ENCODE measurements at regions not wholly inside any gene's neighbourhood (a gene's known extent, or its start where the extent isn't known, plus 50 kb on each side); places are given as distances from the start of the nearest gene placed in this dataset.
A peak's percentile ranks its signal among the peaks of the same experiment; 100 is the strongest.
"Not testable (repeated sequence)": the region's sequence is repeated elsewhere in the genome, so short reads cannot be mapped to it uniquely, and the experiment has no call there.

GRCh38 chr5:53219610-53220009, 110.1 kb upstream of the MOCS2 start:
- DNase-seq = no peak

GRCh38 chr5:53233645-53234405, 124.3 kb upstream of the MOCS2 start:
- DNase-seq = no peak

DNA sequence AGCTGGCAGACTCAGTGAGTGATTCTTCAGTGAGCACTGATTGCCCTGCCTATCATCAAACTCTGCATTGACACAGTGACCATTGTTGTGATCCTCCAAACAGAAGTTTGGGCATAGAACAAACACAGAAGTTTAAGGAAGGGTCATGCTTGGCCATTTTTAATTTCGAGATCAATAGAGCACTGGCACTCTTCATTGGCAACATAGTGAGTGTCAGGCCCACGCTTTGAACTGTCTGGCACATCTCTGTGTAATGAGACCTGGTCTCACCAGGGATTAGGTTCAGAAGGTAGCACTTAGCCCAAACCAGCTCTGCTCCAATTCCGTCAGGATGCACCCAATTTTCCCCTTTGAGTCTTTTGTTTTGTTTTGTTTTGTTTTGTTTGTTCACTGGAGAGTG, 127.1 kb upstream of the MOCS2 start:
- DNase-seq = no peak

GRCh38 chr5:53237876-53238275, 128.3 kb upstream of the MOCS2 start:
- no peak for DNase-seq

GRCh38 chr5:53239301-53239990, 129.9 kb upstream of the MOCS2 start:
- no peak for DNase-seq

GRCh38 chr5:53240661-53241060, 131.1 kb upstream of the MOCS2 start:
- no peak for DNase-seq

- no peak for DNase-seq
Observed at GRCh38 chr5:53241572-53241971, 132.0 kb upstream of the MOCS2 start.

DNA sequence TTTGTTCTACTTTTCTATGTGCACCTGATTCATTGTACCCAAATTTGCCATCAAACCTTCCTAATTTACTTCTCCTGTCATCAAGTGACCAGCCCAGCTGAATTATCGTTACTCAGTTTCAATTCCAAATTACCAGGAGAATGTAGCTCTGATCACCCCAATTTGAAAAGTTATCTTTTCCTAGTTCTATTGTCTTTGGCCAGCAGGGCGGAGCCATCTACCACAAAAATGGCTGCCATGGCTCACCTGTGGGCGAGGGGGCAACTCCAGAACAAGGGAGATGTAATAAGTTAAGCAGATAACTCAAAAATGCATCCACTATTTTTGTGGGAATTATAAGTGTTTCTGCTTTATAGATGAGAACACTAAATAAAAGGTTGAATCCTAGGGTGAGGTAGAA, 133.8 kb upstream of the MOCS2 start:
- peak; percentile 7 for DNase-seq

- DNase-seq = no peak
Observed at GRCh38 chr5:53246042-53246836, 136.7 kb upstream of the MOCS2 start.

DNA sequence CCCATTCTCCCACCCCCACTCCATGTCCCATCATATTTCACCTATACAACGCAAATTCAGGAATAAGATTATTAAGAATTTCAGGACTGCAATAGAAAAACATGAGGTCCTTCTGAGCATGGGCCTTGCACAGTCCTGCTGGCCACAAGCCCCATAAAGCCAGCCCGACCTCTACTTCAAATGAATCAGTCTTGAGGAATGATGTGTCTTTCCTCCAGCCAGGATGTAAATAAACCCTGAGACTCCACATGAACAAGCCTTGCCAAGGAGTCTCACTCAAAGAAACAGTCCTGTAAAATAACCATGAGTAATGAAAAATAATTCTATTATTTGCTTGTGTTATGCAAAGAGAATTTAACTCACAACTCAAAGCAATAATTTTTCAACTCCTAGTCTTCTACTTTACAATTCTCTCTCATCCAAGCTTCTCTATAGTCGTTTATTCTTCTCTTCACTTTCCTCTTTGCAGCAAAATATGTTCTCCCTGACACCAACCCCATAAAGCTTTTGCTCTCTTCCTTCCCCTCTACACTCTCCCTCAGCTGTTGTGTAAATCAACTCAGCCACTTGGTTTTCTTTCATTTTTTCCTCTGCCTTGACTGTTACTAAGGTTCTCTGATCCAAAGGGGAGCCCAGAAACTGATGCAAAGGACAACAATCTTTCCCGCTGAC, 140.1 kb upstream of the MOCS2 start:
- no peak for DNase-seq

DNA sequence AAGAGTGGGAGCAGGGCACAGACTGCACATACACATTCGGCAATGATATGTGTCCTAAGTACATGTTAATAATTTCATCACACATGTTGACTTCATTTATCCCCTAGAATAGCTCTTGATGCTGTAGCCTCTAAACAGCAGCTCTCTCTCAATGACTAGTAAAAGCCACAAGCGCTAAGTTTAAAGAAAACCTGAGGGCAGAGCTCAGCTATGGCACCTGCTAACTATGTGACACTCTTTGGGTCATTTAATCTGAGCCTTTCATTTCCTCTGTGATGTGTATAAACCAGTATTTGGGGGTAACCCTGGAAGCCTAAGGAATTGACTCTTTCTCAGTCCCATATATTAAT, 140.6 kb upstream of the MOCS2 start:
- DNase-seq = no peak

DNA sequence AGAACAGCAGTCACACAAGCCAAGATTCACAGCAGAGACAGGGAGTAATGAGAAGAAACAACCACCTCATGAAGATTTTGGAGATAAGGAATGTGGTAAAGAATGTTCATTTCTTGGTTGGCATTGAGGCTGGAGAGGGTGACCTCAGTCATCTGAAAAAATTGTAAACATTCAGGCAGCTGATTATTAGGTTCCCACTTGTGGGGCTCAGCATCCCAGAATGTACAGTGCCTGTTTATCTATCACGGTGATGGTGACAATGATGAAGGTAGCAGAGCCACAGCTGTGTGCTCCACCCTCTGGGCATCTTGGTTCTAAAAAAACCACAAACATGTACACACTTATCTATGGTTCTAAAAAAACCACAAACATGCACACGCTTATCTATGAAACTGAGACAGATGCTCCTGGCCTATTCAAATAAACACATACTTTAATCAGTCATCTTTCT, 143.9 kb upstream of the MOCS2 start:
- DNase-seq = no peak

DNA sequence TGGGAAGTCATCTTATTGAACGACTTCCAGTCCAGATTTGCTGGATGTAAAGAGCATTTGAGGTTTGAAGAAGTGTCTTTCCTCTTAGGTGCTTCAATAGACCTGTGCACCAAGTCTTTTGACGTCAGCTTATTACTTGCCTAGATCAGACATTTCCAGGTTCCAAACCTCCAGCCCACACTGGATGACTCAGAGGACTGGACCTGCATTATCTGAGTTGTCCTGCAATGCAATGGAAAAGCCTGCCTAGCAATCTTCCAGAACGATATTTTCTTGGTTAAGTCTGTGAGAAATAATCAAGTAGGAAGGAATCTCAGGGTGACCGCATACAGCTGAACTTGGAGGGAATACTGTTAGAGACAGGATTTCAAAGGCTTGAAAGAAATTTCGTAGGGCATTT, 147.2 kb upstream of the MOCS2 start:
- DNase-seq = no peak

- no peak for DNase-seq
Observed at GRCh38 chr5:53257806-53258373, 148.3 kb upstream of the MOCS2 start.

DNA sequence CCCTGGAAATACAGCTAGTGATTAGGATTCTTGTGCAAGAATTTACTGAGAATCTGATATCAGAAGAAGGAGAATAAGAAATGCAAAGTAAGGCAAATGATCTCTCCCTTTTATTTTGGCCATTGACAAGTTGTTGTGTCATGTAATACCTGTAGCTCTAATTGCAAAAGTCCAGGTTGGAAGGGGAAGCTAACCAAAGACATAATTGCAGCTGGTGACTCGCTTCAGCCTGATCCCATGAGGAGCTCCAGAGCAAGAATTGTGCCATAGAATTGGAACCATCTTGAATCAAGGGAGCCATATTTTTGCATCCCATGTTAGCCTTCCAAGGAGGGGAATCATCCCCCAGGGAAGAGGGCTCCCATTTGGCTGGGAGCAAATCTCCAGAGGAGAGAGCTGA, 149.6 kb upstream of the MOCS2 start:
- DNase-seq = no peak

DNA sequence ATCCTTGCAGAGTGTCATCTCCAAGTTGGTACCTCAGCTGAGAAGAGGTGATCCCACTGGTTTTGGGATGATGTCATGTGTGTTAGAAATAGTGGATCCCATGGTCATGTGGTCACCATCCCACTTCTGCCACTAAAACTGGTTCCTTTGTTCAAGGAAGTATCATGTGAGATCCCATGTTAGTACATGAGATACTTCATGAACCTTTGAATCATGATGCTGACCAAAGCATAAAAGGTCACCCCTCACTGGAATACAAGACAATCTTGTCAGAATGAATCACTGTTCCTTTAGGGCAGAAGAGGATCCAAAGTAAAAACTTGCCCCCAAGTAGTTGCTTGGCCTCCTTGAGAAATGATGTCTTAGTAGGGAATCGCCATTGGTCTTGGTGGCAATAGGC, 150.9 kb upstream of the MOCS2 start:
- no peak for DNase-seq

DNA sequence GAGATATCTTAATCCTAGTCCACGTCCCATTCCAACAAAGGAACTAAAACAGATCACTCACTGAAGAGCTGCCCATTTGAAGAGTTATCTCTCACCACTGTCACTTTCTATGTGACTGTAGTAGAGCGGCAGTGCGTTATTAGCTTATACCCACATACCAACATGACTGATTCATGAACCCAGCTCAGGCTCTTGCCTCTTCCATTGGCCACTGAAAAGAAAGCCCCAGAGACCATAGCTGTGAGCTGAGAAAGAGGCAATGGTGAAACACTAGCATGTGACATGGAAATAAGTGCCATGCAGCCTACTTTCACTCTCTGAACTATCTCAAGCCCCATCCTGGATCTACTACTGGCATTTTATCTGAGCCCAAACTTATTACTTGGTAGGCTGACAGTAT, 151.7 kb upstream of the MOCS2 start:
- no peak for DNase-seq

- peak; percentile 14 for DNase-seq
Observed at GRCh38 chr5:53262348-53262970, 152.9 kb upstream of the MOCS2 start.

DNA sequence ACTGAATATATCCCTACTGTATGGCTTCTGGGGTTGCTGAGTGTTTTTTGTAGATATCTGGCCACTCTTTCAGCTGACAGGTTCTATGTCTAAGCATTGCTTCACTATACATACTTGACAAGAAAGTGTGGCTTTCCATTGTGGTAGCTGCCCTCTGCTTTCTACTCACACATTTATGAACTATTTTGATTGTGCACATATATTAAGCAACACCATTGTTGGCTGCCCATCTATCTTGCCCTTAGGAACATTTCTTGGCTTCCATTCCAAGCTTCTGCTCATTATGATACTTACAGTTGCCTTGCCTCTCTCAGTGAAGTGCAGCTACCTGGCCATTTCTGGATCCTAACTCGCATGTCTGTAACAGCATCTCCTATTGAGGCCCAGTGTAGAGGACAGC, 153.6 kb upstream of the MOCS2 start:
- DNase-seq = no peak

DNA sequence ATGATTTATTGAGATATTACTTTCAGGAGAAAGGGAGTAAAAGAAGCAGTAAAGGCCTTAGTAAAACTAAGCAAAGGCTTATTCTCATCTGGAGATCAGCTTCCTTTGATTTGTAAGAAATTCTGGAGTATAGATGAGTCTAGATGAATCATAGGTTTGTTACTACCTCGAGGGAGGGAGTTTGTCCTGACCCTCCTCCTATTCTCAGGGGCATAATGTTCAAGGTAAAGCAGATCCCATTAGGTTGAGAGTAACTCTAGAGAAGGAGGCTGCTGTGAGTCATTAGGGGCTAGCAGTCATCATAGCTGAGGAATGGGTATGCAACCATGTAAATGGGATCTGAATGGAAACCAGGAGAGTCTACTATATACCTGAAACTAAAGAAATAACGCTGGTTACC, 155.5 kb upstream of the MOCS2 start:
- DNase-seq = no peak

GRCh38 chr5:53268241-53268640, 158.7 kb upstream of the MOCS2 start:
- DNase-seq = not testable (repeated sequence)

- DNase-seq = no peak
Observed at GRCh38 chr5:53275666-53276065, 166.1 kb upstream of the MOCS2 start.

DNA sequence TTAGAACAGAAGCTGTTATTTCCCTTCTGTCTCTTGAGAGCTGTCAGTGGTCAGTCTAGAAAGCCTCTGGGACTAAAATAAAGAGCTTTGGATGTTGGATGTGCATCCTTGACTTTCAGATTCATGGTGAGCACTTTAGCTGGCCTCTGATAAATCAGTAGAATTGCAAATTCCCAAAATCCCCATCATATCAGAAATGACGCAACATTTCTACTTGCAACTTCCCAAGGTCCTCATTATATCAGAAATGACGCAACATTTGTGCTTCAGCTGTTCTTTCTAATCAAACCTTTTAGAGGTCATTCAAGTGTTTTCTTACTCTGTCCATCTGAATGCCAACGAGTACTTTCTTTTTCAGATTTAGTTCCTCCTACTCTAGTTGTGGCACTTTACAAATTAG, 167.3 kb upstream of the MOCS2 start:
- no peak for DNase-seq

Data from activated CD4-positive, alpha-beta T cell treated with anti-CD3 and anti-CD28 coated beads for 48 hours (primary cell).